Stimulated activated CD4-positive, alpha-beta T cell treated with anti-CD3 and anti-CD28 coated beads, Interleukin-12 subunit alpha, Interleukin-12 subunit beta, amount 100 ng/mL, for 48 hours (primary cell): ENCODE measurements at regions not wholly inside any gene's neighbourhood (a gene's known extent, or its start where the extent isn't known, plus 50 kb on each side); places are given as distances from the start of the nearest gene placed in this dataset.
"Not testable (repeated sequence)": the region's sequence is repeated elsewhere in the genome, so short reads cannot be mapped to it uniquely, and the experiment has no call there.

Source experiments
- DNase-seq, 3 donors: peaks; one replicate each; pipeline ENCODE4 v3.0.0-alpha.2; 2020; ENCODE audit warnings: low read depth in 2 of 3, low spot score in 1 of 3

GRCh38 chr3:194860725-194861124, 175.0 kb downstream of the FAM43A start:
- DNase-seq: no peak

GRCh38 chr3:194861375-194861774, 175.7 kb downstream of the FAM43A start:
- no peak for DNase-seq

GRCh38 chr3:194865061-194865460, 179.4 kb downstream of the FAM43A start:
- no peak for DNase-seq

- no peak for DNase-seq
Measured at GRCh38 chr3:194865615-194866014, 179.9 kb downstream of the FAM43A start.

GRCh38 chr3:194866236-194866635, 180.6 kb downstream of the FAM43A start:
- no peak for DNase-seq

- no peak for DNase-seq
Measured at GRCh38 chr3:194867270-194867983, 181.7 kb downstream of the FAM43A start.

- no peak for DNase-seq
Measured at GRCh38 chr3:194868831-194869230, 183.1 kb downstream of the FAM43A start.

GRCh38 chr3:194869482-194870169, 183.9 kb downstream of the FAM43A start:
- no peak for DNase-seq

GRCh38 chr3:194870394-194871110, 184.9 kb downstream of the FAM43A start:
- DNase-seq: no peak

- DNase-seq: no peak
Measured at GRCh38 chr3:194871143-194871863, 185.6 kb downstream of the FAM43A start.

GRCh38 chr3:194871864-194872668, 186.4 kb downstream of the FAM43A start:
- no peak for DNase-seq

GRCh38 chr3:194872669-194872977, 186.9 kb downstream of the FAM43A start:
- no peak for DNase-seq

GRCh38 chr3:194873474-194873873, 187.8 kb downstream of the FAM43A start:
- not testable (repeated sequence) for DNase-seq

GRCh38 chr3:194874206-194874605, 188.5 kb downstream of the FAM43A start:
- no peak for DNase-seq

GRCh38 chr3:194874783-194875182, 189.1 kb downstream of the FAM43A start:
- no peak for DNase-seq

GRCh38 chr3:194875581-194876402, 190.1 kb downstream of the FAM43A start:
- no peak for DNase-seq

GRCh38 chr3:194876403-194877095, 190.9 kb downstream of the FAM43A start:
- no peak for DNase-seq

GRCh38 chr3:194877291-194878119, 191.8 kb downstream of the FAM43A start:
- no peak for DNase-seq
